Peyer's patch (tissue), 4 donors: ENCODE measurements at regions not wholly inside any gene's neighbourhood (a gene's known extent, or its start where the extent isn't known, plus 50 kb on each side); places are given as distances from the start of the nearest gene placed in this dataset.

Source experiments
- DNase-seq, 3 donors: peaks; one replicate each; pipeline ENCODE4 v3.0.0-alpha.2; 2017 to 2019
- H3K27ac ChIP-seq, 4 donors: fragments of 200-600 bp; sonication (generic); one replicate each; pipeline ENCODE4 v1.5.1; 2016 to 2019
- H3K27me3 ChIP-seq, 2 donors: fragments of 200-600 bp; sonication (generic); one replicate each; pipeline ENCODE4 v1.5.1; 2019
- H3K36me3 ChIP-seq, 3 donors: fragments of 200-600 bp; sonication (generic); one replicate each; pipeline ENCODE4 v1.5.1; 2016 to 2019
- H3K4me1 ChIP-seq, 4 donors: fragments of 200-600 bp; sonication (generic); one replicate each; pipeline ENCODE4 v1.5.1; 2016 to 2019
- H3K4me3 ChIP-seq, 4 donors: fragments of 200-600 bp; sonication (generic); 1 replicate in 3 of 4; 2 replicates in 1 of 4; pipeline ENCODE4 v1.5.1; 2016 to 2019; ENCODE audit warnings: mild to moderate bottlenecking in 1 of 4
- H3K9me3 ChIP-seq, 4 donors: fragments of 200-600 bp; sonication (generic); one replicate each; pipeline ENCODE4 v1.5.1; 2016 to 2019; ENCODE audit warnings: mild to moderate bottlenecking in 1 of 4
- POLR2A ChIP-seq, 2 donors: fragments of 450-650 bp; IDR thresholded peaks; one replicate each; pipeline ENCODE4 v1.5.1; 2017; ENCODE audit warnings: antibody characterized with exemption in 2 of 2, mild to moderate bottlenecking in 2 of 2, moderate library complexity in 2 of 2
- TF ChIP-seq, protein P1 (sequence below), 6 experiments: fragments of 450-650 bp in 4 of 6; fragments of 200-600 bp in 2 of 6; sonication (generic) in 1 of 6; IDR thresholded peaks; one replicate each; pipeline ENCODE4 v1.5.1; 2017 to 2019; ENCODE audit warnings: antibody characterized with exemption in 6 of 6, mild to moderate bottlenecking in 3 of 6, moderate library complexity in 1 of 6

DNA sequence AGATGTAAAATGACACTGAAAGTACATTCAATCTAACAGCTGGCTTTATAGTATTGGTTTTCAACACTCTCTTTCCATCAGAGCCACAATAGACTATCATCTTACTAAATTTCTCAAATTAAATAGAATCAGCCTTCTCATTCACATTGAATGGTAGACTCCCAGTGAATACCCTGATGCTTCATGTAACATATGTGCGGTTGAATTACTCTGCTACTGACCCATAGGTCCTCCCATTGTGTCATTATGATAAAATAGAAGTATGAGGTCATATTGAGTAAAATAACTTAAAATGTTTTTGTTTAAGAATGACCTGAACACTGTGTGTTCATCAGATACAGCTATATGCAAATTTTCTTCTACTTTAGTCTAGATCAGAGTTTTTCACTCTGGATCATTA lies 75.9 kb upstream of the ADAMTSL1 start:
- peaks cover 0 to 6% (median 0%) of the 10 kb centered on the region in 4 donors for H3K4me1 ChIP-seq
- H3K27me3 ChIP-seq = no peaks in the 10 kb centered on the region
- no peak overlapping the region for H3K4me3 ChIP-seq
- H3K9me3 ChIP-seq = no peaks in the 10 kb centered on the region
- H3K27ac ChIP-seq = no peak overlapping the region
- no peak for DNase-seq
- TF ChIP-seq, protein P1, sequence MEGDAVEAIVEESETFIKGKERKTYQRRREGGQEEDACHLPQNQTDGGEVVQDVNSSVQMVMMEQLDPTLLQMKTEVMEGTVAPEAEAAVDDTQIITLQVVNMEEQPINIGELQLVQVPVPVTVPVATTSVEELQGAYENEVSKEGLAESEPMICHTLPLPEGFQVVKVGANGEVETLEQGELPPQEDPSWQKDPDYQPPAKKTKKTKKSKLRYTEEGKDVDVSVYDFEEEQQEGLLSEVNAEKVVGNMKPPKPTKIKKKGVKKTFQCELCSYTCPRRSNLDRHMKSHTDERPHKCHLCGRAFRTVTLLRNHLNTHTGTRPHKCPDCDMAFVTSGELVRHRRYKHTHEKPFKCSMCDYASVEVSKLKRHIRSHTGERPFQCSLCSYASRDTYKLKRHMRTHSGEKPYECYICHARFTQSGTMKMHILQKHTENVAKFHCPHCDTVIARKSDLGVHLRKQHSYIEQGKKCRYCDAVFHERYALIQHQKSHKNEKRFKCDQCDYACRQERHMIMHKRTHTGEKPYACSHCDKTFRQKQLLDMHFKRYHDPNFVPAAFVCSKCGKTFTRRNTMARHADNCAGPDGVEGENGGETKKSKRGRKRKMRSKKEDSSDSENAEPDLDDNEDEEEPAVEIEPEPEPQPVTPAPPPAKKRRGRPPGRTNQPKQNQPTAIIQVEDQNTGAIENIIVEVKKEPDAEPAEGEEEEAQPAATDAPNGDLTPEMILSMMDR (IDR thresholded peaks at IDR 0.05) = no peak
- no peak for TF ChIP-seq POLR2A (IDR thresholded peaks at IDR 0.05)
- H3K36me3 ChIP-seq = no peaks in the 10 kb centered on the region

DNA sequence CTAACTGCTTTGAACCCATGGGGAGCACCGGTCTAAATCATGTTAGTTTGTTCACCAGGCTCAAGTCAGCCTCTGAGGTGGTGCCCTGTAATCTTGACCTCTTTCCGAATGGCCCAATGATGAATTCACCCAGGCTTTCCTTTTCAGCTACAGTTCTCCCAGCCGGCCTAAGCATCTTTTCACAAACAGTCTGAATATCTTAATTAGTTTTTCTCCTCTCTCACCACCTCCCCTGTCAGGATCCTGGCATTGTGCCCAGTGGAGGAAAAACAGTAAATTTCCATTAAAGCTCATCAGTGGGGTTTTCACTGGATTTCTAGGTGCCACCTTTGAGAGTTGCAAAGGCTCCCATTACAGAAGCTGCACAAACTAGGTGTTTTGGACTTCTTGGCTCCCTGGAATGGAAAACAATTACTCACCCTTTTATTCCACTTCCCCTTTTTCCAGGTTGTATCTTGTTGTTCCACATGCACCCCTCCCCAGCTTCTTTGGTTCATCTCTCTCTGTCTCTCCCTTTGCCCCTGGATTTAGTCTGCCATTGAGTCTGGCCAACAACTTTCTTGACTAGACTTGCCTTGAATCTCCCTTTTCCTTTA lies 69.4 kb upstream of the ADAMTSL1 start:
- TF ChIP-seq POLR2A (IDR thresholded peaks at IDR 0.05) = no peak
- TF ChIP-seq, protein P1 (IDR thresholded peaks at IDR 0.05) = no peak
- Histone ChIP-seq H3K9me3 (no peaks in the 10 kb centered on the region), H3K27ac (no peak overlapping the region), H3K4me1 (no peaks in the 10 kb centered on the region), H3K27me3 (no peaks in the 10 kb centered on the region), H3K4me3 (no peak overlapping the region), H3K36me3 (no peaks in the 10 kb centered on the region)
- DNase-seq = no peak

DNA sequence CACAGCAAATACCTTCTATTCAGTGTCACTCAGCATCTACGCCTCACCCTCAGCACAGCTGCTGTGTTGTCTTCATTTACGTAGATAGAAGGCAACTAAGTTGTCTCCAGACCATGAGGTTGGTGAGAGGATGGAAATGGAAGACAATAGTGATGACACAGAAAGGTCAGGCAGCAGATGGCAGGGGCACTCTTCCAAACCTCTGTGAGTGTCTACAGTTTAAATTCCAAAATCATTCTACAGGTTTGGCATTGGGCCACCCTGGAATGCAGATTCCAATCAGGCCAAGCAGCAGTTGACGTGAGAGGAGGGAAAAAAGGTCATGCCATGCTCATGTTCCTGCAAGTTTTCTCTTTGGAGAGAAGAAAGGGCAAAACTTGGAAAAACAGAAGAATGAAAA lies 68.7 kb upstream of the ADAMTSL1 start:
- DNase-seq = no peak
- H3K4me1 ChIP-seq = no peaks in the 10 kb centered on the region
- no peaks in the 10 kb centered on the region for H3K27me3 ChIP-seq
- no peak overlapping the region for H3K4me3 ChIP-seq
- H3K27ac ChIP-seq = no peak overlapping the region
- no peaks in the 10 kb centered on the region for H3K9me3 ChIP-seq
- H3K36me3 ChIP-seq = no peaks in the 10 kb centered on the region
- no peak for TF ChIP-seq POLR2A (IDR thresholded peaks at IDR 0.05)
- TF ChIP-seq, protein P1 (IDR thresholded peaks at IDR 0.05) = no peak

DNA sequence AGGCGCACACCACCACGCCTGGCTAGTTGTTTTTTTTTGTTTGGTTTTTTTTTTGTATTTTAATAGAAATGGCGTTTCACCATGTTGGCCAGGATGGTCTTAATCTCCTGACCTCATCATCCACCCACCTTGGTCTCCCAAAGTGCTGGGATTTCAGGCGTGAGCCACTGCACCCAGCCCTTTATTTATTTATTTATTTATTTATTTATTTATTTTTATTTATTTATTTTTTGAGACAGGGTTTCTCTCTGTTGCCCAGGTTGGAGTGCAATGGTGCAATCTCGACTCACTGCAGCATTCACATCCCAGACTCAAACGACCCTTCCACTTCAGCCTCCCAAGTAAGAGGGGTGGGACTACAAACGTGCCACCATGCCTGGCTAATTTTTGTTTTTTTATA lies 63.0 kb upstream of the ADAMTSL1 start:
- no peak for DNase-seq
- Histone ChIP-seq H3K36me3 (no peaks in the 10 kb centered on the region), H3K9me3 (no peaks in the 10 kb centered on the region), H3K27me3 (no peaks in the 10 kb centered on the region), H3K4me3 (no peak overlapping the region), H3K27ac (no peak overlapping the region), H3K4me1 (no peaks in the 10 kb centered on the region)
- TF ChIP-seq, protein P1 (IDR thresholded peaks at IDR 0.05) = no peak
- TF ChIP-seq POLR2A (IDR thresholded peaks at IDR 0.05) = no peak

DNA sequence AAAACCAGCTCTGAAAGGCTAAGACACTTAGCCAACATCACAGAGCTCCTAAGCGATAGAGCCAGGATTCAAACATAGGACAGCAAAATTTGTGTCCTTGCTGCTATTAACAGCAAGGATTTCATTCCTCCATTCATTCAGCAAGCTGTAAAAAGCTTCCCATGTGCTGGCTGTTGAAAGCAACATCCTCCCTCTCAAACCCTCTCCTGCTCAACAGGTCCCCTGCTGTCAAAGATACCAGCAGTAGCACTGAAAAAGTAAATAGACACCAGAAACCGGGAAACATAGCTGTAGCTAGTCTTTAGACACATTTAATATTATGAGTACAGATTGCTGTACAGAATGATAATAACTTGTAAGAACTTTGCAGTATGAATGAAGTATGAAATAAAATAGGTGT lies 52.6 kb upstream of the ADAMTSL1 start:
- DNase-seq = no peak
- H3K27me3 ChIP-seq = no peaks in the 10 kb centered on the region
- no peak for TF ChIP-seq POLR2A (IDR thresholded peaks at IDR 0.05)
- TF ChIP-seq, protein P1 (IDR thresholded peaks at IDR 0.05) = no peak
- H3K9me3 ChIP-seq = no peaks in the 10 kb centered on the region
- no peak overlapping the region for H3K27ac ChIP-seq
- no peak overlapping the region for H3K4me3 ChIP-seq
- no peaks in the 10 kb centered on the region for H3K36me3 ChIP-seq
- H3K4me1 ChIP-seq = no peaks in the 10 kb centered on the region
